A549 (cell line): ENCODE measurements at regions not wholly inside any gene's neighbourhood (a gene's known extent, or its start where the extent isn't known, plus 50 kb on each side); places are given as distances from the start of the nearest gene placed in this dataset.

Experiments used
- ATAC-seq, 2 experiments: fragments of 200-7000 bp in 1 of 2; fragments of >200 bp in 1 of 2; cut with Nextera tagmentation in 1 of 2; cut with Tn5 transposase in 1 of 2; 3 replicates each; pipeline versions ENCODE4 v1.8.0 to v1.9.1; 2018 to 2020; ENCODE audit warnings: mild to moderate bottlenecking in 1 of 2, moderate library complexity in 1 of 2
- CTCF ChIA-PET: fragments of 300-600 bp; sonication (Branson Sonifier 250); formaldehyde crosslinking; extraction: SDS; loops from one replicate; lab custom pipeline; 2021; ENCODE audit warnings: antibody characterized with exemption, inconsistent platforms; lab: Yijun Ruan, JAX
- POLR2A ChIA-PET: fragments of 350-600 bp; formaldehyde crosslinking; extraction: SDS; loops from one replicate; lab custom pipeline; 2021; ENCODE audit warnings: antibody characterized with exemption, inconsistent platforms; lab: Yijun Ruan, JAX
- DNase-seq, 2 experiments: peaks; one replicate each; pipeline versions ENCODE4 v3.0.0 to v3.0.0-alpha.2; 2011 to 2016; ENCODE audit warnings: low read depth in 1 of 2, low spot score in 1 of 2
- FAIRE-seq: peaks from 2 replicates; lab custom pipeline; 2011; peaks lifted over from hg19 to GRCh38; lab: Jason Lieb, UNC
- H3K27ac ChIP-seq, 2 experiments: fragments of >200 bp; sonication (Bioruptor Twin); formaldehyde crosslinking; 3 replicates each; pipeline ENCODE4 v1.5.1; 2016 to 2017
- H3K4me1 ChIP-seq: fragments of >200 bp; sonication (Bioruptor Twin); formaldehyde crosslinking; 3 replicates; pipeline ENCODE4 v1.6.1; 2016
- H3K4me2 ChIP-seq: fragments of >200 bp; sonication (Bioruptor Twin); formaldehyde crosslinking; 3 replicates; pipeline ENCODE4 v1.6.1; 2016
- H3K4me3 ChIP-seq: fragments of >200 bp; sonication (Bioruptor Twin); formaldehyde crosslinking; 3 replicates; pipeline ENCODE4 v1.5.1; 2016
- H3K9me3 ChIP-seq: fragments of >200 bp; sonication (Bioruptor Twin); formaldehyde crosslinking; 3 replicates; pipeline ENCODE4 v1.6.1; 2016
- BHLHE40 ChIP-seq: IDR thresholded peaks from 2 replicates; pipeline ENCODE4 v1.6.1; 2012; ENCODE audit warnings: low read depth, low read length, inconsistent platforms
- CBX2 ChIP-seq: fragments of 200-600 bp; sonication (generic); IDR thresholded peaks from 2 replicates; pipeline ENCODE4 v1.6.1; 2016; ENCODE audit warnings: low read depth, mild to moderate bottlenecking, borderline replicate concordance
- ESRRA ChIP-seq: fragments of 150-350 bp; IDR thresholded peaks from 2 replicates; pipeline ENCODE4 v1.6.1; 2014; ENCODE audit warnings: mild to moderate bottlenecking, low read length, borderline replicate concordance
- FOXS1 ChIP-seq: fragments of 250-450 bp; sonication (Bioruptor Pico); IDR thresholded peaks from 2 replicates; pipeline ENCODE4 v1.5.0; 2020; ENCODE audit warnings: mild to moderate bottlenecking, moderate library complexity
- HOXB5 ChIP-seq: fragments of 250-450 bp; sonication (Bioruptor Pico); IDR thresholded peaks from 2 replicates; pipeline ENCODE4 v1.5.0; 2020; ENCODE audit warnings: mild to moderate bottlenecking, moderate library complexity
- JUNB ChIP-seq: fragments of >200 bp; sonication (Bioruptor Twin); formaldehyde crosslinking; IDR thresholded peaks from 2 replicates; pipeline ENCODE4 v1.6.1; 2016
- MAFK ChIP-seq: fragments of 450-650 bp; IDR thresholded peaks from 2 replicates; pipeline ENCODE4 v1.6.1; 2014; ENCODE audit not compliant: partially characterized antibody
- NR3C1 ChIP-seq: fragments of >200 bp; sonication (Bioruptor Twin); formaldehyde crosslinking; IDR thresholded peaks from 3 replicates; pipeline ENCODE4 v1.6.1; 2017
- PHF8 ChIP-seq: fragments of 200-600 bp; sonication (generic); IDR thresholded peaks from 2 replicates; pipeline ENCODE4 v1.6.1; 2016; ENCODE audit warnings: low read depth, mild to moderate bottlenecking, antibody characterized with exemption, moderate library complexity, borderline replicate concordance
- POLR2A ChIP-seq: IDR thresholded peaks from 2 replicates; pipeline ENCODE4 v1.6.1; 2012; ENCODE audit warnings: mild to moderate bottlenecking, low read length
- RFX5 ChIP-seq: fragments of 450-650 bp; IDR thresholded peaks from 2 replicates; pipeline ENCODE4 v1.7.1; 2014; ENCODE audit warnings: antibody characterized with exemption, mild to moderate bottlenecking, moderate library complexity
- RNF2 ChIP-seq: fragments of 200-600 bp; sonication (generic); IDR thresholded peaks from 2 replicates; pipeline ENCODE4 v1.6.1; 2016; ENCODE audit warnings: low read depth, mild to moderate bottlenecking, antibody characterized with exemption, moderate library complexity, borderline replicate concordance
- SREBF2 ChIP-seq: fragments of 450-650 bp; IDR thresholded peaks from 2 replicates; pipeline ENCODE4 v1.6.1; 2014; ENCODE audit warnings: mild to moderate bottlenecking, moderate library complexity
- WGBS: methylation state at CpG from one replicate; pipeline ENCODE4 v1.1.6; 2017; ENCODE audit errors: missing lambda C conversion rate; 5-methylcytosine and 5-hydroxymethylcytosine counted together
- TF ChIP-seq, protein P1 (sequence below): fragments of >200 bp; sonication (Bioruptor Twin); formaldehyde crosslinking; IDR thresholded peaks from 2 replicates; pipeline ENCODE4 v1.6.1; 2016
- TF ChIP-seq, protein P2 (sequence below): fragments of >200 bp; sonication (Bioruptor Twin); formaldehyde crosslinking; IDR thresholded peaks from 3 replicates; pipeline ENCODE4 v1.6.1; 2016
- TF ChIP-seq, protein P3 (sequence below): fragments of 250-450 bp; sonication (Bioruptor Pico); IDR thresholded peaks from 2 replicates; pipeline ENCODE4 v1.5.0; 2021; ENCODE audit warnings: mild to moderate bottlenecking, moderate library complexity, borderline replicate concordance
- TF ChIP-seq, protein P4 (sequence below): fragments of 150-350 bp; IDR thresholded peaks from 2 replicates; pipeline ENCODE4 v1.6.1; 2014; ENCODE audit warnings: low read depth, mild to moderate bottlenecking, low read length
- TF ChIP-seq, protein P5 (sequence below): fragments of 250-450 bp; sonication (Bioruptor Pico); IDR thresholded peaks from 2 replicates; pipeline ENCODE4 v1.5.0; 2020; ENCODE audit warnings: low read depth, mild to moderate bottlenecking, moderate library complexity

DNA sequence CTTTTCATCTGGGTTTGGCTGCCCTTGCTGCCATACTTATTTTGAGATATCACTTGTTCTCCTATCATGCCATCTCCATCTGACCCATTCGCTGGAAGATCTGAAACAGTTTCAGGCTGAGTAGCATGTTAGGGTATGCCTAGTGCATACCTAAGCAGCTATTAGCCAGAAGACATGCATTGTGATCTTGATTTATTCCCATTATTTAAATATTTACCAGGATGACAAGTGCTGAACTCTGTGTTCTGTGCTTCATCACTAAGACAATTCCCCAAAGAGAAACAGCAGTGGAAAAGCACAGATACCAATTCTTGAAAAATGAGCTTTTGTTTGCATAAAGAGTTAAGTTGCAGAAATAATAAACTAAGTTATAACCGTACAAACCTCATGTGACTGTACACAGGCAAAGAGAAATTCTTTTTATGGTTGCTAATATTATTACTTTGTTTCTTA lies 271.0 kb upstream of the ARSJ start:
- WGBS, result 21% methylated on average over 2 of the region's 2 CpGs
- FAIRE-seq, result no peak
- H3K9me3 ChIP-seq, result no peaks in the 10 kb centered on the region
- H3K4me3 ChIP-seq, result no peak overlapping the region
- CTCF ChIA-PET, result no interaction called here
- H3K27ac ChIP-seq, result no peak overlapping the region
- no peak for DNase-seq
- no peaks in the 10 kb centered on the region for H3K4me1 ChIP-seq
- ATAC-seq, result no peak
- H3K4me2 ChIP-seq, result no peak overlapping the region
- POLR2A ChIA-PET, result no interaction called here
- TF ChIP-seq MAFK (no peak), JUNB (no peak), BHLHE40 (no peak)

DNA sequence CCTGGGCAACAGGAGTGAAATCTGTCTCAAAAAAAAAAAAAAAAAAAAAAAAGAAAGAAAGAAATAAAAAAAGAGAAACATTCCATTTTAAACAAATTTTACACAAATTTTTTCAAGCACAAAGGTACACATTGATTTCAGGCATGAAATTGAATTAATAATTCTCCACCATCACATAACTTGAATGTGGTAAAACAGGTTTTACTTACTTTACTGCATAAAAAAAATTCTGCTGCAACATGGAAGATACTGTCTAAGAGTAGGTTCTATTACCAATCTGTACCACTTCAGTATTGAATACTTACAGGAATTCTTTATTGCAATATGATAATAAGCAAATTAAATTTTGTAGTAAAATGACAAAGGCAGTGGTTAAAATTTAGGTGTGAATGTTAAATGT lies 271.6 kb upstream of the ARSJ start:
- no peak overlapping the region for H3K4me3 ChIP-seq
- ChIA-PET CTCF (no interaction called here), POLR2A (no interaction called here)
- FAIRE-seq (no peak), ATAC-seq (no peak), DNase-seq (no peak)
- TF ChIP-seq CBX2 (no peak), FOXS1 (CRISPR knock-in tag) (no peak), RNF2 (no peak), HOXB5 (CRISPR knock-in tag) (no peak), PHF8 (no peak), POLR2A (no peak), NR3C1 (no peak)
- TF ChIP-seq, protein P1, sequence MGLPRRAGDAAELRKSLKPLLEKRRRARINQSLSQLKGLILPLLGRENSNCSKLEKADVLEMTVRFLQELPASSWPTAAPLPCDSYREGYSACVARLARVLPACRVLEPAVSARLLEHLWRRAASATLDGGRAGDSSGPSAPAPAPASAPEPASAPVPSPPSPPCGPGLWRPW, result no peak
- TF ChIP-seq, protein P2, sequence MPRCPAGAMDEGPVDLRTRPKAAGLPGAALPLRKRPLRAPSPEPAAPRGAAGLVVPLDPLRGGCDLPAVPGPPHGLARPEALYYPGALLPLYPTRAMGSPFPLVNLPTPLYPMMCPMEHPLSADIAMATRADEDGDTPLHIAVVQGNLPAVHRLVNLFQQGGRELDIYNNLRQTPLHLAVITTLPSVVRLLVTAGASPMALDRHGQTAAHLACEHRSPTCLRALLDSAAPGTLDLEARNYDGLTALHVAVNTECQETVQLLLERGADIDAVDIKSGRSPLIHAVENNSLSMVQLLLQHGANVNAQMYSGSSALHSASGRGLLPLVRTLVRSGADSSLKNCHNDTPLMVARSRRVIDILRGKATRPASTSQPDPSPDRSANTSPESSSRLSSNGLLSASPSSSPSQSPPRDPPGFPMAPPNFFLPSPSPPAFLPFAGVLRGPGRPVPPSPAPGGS, result no peak
- TF ChIP-seq, protein P3, sequence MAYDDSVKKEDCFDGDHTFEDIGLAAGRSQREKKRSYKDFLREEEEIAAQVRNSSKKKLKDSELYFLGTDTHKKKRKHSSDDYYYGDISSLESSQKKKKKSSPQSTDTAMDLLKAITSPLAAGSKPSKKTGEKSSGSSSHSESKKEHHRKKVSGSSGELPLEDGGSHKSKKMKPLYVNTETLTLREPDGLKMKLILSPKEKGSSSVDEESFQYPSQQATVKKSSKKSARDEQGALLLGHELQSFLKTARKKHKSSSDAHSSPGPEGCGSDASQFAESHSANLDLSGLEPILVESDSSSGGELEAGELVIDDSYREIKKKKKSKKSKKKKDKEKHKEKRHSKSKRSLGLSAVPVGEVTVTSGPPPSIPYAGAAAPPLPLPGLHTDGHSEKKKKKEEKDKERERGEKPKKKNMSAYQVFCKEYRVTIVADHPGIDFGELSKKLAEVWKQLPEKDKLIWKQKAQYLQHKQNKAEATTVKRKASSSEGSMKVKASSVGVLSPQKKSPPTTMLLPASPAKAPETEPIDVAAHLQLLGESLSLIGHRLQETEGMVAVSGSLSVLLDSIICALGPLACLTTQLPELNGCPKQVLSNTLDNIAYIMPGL (CRISPR knock-in tag), result no peak
- TF ChIP-seq, protein P4, sequence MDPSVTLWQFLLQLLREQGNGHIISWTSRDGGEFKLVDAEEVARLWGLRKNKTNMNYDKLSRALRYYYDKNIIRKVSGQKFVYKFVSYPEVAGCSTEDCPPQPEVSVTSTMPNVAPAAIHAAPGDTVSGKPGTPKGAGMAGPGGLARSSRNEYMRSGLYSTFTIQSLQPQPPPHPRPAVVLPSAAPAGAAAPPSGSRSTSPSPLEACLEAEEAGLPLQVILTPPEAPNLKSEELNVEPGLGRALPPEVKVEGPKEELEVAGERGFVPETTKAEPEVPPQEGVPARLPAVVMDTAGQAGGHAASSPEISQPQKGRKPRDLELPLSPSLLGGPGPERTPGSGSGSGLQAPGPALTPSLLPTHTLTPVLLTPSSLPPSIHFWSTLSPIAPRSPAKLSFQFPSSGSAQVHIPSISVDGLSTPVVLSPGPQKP, result no peak
- H3K9me3 ChIP-seq, result no peaks in the 10 kb centered on the region
- no peak overlapping the region for H3K27ac ChIP-seq
- H3K4me2 ChIP-seq, result no peak overlapping the region
- H3K4me1 ChIP-seq, result no peaks in the 10 kb centered on the region

DNA sequence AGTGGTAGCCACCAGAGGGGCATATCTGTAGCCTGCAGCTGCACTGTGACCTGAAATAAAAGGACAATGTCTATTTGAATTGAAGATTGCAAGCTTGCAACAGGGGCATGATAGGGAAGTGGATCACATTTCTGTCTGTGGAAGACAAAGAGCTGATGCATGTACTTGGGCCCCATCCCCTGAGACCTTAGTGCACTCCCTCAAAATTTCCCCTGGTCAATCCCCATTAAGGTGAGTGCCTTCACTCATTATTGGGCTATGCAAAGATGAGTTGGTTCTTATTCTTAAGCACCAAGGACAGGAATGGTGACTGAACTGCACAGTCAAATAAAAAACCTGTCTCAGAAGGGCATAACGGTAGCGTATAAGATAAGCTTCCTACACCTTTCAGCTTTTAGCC lies 273.1 kb upstream of the ARSJ start:
- no peak for DNase-seq
- Histone ChIP-seq H3K4me3 (no peak overlapping the region), H3K4me2 (no peak overlapping the region), H3K27ac (no peak overlapping the region)
- no peak for ATAC-seq
- FAIRE-seq, result no peak
- CTCF ChIA-PET, result no interaction called here
- TF ChIP-seq FOXS1 (CRISPR knock-in tag) (no peak), PHF8 (no peak), RFX5 (no peak), ESRRA (no peak), SREBF2 (no peak), RNF2 (no peak), CBX2 (no peak)
- TF ChIP-seq, protein P5, sequence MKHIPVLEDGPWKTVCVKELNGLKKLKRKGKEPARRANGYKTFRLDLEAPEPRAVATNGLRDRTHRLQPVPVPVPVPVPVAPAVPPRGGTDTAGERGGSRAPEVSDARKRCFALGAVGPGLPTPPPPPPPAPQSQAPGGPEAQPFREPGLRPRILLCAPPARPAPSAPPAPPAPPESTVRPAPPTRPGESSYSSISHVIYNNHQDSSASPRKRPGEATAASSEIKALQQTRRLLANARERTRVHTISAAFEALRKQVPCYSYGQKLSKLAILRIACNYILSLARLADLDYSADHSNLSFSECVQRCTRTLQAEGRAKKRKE (CRISPR knock-in tag), result no peak
- TF ChIP-seq, all 56 proteins: peak for 0
- H3K4me1 ChIP-seq, result no peaks in the 10 kb centered on the region
- POLR2A ChIA-PET, result no interaction called here
- no peaks in the 10 kb centered on the region for H3K9me3 ChIP-seq
- 87% methylated on average over 2 of the region's 2 CpGs for WGBS
